ENCODE measurements at regions not wholly inside any gene's neighbourhood (a gene's known extent, or its start where the extent isn't known, plus 50 kb on each side); places are given as distances from the start of the nearest gene placed in this dataset.

- no peak for FAIRE-seq
These were observed 181.9 kb downstream of the PABPC4L start for GRCh38 chr4:134019657-134020056.

GRCh38 chr4:134018846-134019245, 182.7 kb downstream of the PABPC4L start:
- no peak for FAIRE-seq

- FAIRE-seq = no peak
These were observed 200.5 kb downstream of the PABPC4L start for GRCh38 chr4:134001057-134001456.

GRCh38 chr4:133997436-133997835, 204.2 kb downstream of the PABPC4L start:
- FAIRE-seq = no peak

GRCh38 chr4:133996431-133997121, 205.0 kb downstream of the PABPC4L start:
- FAIRE-seq = no peak

- FAIRE-seq = no peak
These were observed 206.2 kb downstream of the PABPC4L start for GRCh38 chr4:133995243-133995960.

- FAIRE-seq = no peak
These were observed 218.9 kb downstream of the PABPC4L start for GRCh38 chr4:133982533-133983224.

- FAIRE-seq = peak; percentile 41
These were observed 220.3 kb downstream of the PABPC4L start for GRCh38 chr4:133981327-133981726.

- FAIRE-seq = no peak
These were observed 229.0 kb downstream of the PABPC4L start for GRCh38 chr4:133972586-133972985.

- FAIRE-seq = no peak
These were observed 232.3 kb downstream of the PABPC4L start for GRCh38 chr4:133969202-133969848.

GRCh38 chr4:133968174-133968573, 233.4 kb downstream of the PABPC4L start:
- FAIRE-seq = no peak

- no peak for FAIRE-seq
These were observed 240.6 kb downstream of the PABPC4L start for GRCh38 chr4:133960975-133961374.

- FAIRE-seq = no peak
These were observed 258.5 kb downstream of the PABPC4L start for GRCh38 chr4:133943081-133943480.

GRCh38 chr4:133938061-133938460, 263.5 kb downstream of the PABPC4L start:
- no peak for FAIRE-seq

- FAIRE-seq = no peak
These were observed 271.9 kb downstream of the PABPC4L start for GRCh38 chr4:133929531-133930239.

- FAIRE-seq = no peak
These were observed 280.1 kb downstream of the PABPC4L start for GRCh38 chr4:133921280-133922195.

- no peak for FAIRE-seq
These were observed 281.4 kb downstream of the PABPC4L start for GRCh38 chr4:133920236-133920635.

- no peak for FAIRE-seq
These were observed 291.4 kb downstream of the PABPC4L start for GRCh38 chr4:133910165-133910564.

- FAIRE-seq = no peak
These were observed 298.6 kb downstream of the PABPC4L start for GRCh38 chr4:133903029-133903428.

GRCh38 chr4:133891011-133891410, 310.6 kb downstream of the PABPC4L start:
- FAIRE-seq = no peak

- FAIRE-seq = no peak
These were observed 313.9 kb downstream of the PABPC4L start for GRCh38 chr4:133887723-133888122.

GRCh38 chr4:133869486-133869885, 332.1 kb downstream of the PABPC4L start:
- FAIRE-seq = no peak

Measured in A204.1 (cell line).